Fibroblast of peridontal ligament (primary cell): ENCODE measurements at regions not wholly inside any gene's neighbourhood (a gene's known extent, or its start where the extent isn't known, plus 50 kb on each side); places are given as distances from the start of the nearest gene placed in this dataset.
"Not testable (repeated sequence)": the region's sequence is repeated elsewhere in the genome, so short reads cannot be mapped to it uniquely, and the experiment has no call there.

Source experiments
- DNase-seq: peaks from one replicate; pipeline ENCODE4 v3.0.0-alpha.2; 2010; ENCODE audit errors: extremely low read depth

DNA sequence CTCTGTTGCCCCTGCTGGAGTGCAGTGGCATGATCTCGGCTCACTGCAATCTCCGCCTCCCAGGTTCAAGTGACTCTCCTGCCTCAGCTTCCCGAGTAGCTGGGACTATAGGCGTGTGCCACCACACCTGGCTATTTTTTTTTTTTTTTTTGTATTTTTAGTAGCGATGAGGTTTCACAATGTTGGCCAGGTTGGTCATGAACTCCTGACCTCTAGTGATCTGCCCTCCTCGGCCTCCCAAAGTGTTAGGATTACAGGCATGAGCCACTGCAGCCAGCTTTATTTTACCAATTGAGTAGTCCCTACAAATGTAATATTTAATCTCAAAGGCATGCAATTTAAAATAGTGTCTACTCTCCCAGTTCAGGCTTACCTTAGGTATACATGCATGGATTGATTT, 1487.2 kb upstream of the WWC1 start:
- not testable (repeated sequence) for DNase-seq

DNA sequence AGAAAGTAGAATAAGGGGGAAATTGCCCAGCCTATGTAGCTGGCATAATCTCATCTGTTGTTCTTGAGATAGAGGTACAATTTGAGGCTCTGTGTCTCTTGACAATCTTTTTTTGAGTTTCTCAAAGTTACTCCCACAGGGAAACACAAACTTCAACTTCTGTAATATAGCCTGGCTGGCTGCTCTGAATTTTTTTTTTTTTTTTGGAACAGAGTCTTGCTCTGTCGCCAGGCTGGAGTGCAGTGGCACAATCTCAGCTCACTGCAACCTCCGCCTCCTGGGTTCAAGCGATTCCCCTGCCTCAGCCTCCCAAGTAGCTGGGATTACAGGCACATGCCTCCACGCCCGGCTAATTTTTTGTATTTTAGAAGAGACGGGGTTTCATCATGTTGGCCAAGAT, 1486.8 kb upstream of the WWC1 start:
- DNase-seq, result not testable (repeated sequence)

DNA sequence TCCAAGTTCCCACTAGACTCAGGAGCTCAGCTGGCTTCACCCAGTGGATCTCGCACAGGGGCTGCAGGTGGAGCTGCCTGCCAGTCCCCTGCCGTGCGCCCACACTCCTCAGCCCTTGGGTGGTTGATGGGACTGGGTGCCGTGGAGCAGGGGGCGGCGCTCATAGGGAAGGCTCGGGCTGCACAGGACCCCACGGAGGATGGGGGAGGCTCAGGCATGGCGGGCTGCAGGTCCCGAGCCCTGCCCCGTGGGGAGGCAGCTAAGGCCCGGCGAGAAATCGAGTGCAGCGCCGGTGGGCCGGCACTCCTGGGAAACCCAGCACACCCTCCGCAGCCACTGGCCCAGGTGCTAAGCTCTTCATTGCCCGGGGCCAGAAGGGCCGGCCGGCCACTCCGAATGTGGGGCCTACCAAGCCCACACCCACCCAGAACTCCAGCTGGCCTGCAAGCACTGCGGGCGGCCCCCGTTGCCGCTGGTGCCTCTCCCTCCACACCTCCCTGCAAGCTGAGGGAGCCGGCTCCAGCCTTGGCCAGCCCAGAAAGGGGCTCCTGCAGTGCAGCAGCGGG, 1481.3 kb upstream of the WWC1 start:
- DNase-seq, result not testable (repeated sequence)

DNA sequence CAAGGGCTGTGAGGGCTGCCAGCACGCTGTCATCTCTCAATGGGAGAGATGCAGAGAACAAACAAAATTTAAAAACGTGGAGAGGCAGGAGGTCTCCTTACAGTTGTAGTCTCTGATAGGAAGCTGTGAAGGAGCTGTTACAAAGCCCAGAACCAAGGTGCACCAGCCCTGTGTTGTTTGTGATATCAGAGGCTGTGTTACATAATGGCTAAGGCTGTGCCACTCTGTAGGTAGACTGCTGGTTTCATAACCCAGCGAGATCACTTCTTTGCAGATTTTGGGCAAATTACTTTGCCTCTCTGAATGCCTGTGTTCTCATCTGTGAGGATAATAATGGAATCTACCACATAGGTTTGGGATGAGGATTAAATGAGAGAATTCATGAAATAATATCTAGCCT, 1480.7 kb upstream of the WWC1 start:
- DNase-seq, result no peak

DNA sequence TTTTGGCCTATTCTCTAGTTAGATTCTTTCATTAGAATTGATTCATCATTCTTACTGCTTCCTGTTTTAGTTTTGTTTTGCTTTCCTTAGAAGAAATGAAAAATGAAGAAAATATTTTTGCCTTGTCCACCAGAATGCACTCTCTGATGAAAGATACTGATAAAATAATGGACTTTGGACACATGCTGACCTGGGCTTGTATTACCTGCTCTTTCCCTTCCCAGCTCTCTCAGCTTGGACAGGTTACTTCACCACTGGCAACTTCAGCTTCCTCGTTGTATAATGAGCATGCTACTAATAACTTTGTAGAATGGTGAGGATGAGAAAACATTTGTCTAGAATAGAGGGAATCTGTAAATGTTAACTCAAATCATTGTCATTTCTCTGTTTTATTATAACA, 1468.1 kb upstream of the WWC1 start:
- DNase-seq, result no peak

DNA sequence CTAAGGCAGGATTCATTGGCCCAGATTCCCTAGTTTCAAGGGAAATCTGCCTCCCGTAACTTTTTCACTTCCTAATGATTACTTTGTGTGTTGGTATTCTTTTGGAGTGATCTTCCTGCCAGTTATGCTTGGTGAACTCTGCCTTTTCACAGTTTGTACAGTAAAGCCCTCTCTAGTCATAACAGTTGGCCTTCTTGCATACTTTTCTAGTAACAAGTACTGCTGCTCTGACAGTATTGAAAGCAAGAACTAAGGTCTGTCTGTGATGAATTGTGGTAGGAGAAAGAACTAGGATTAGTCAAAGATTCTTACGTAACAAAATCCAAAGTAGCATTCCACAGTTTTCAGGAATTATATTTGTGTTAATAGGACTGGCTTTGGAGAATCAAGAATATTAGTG, 1457.2 kb upstream of the WWC1 start:
- DNase-seq, result no peak

DNA sequence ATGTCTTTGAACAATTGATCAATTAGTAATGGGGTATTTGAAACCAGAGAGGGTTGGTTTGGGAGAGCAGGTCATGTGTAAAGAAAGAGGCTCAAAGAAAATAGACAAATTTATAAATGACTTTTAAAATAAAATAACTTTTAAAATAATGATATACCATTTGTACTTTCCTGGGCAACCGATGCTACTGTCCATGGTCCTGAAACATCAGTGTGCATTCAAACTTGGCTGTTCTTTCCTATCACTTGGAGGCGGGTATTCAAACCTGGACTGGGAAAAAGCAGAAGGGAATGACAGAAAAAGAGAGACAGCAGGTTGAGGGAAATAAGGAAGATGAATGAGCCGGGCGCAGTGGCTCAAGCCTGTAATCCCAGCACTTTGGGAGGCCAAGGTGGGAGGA, 1446.4 kb upstream of the WWC1 start:
- peak; percentile 0 for DNase-seq

DNA sequence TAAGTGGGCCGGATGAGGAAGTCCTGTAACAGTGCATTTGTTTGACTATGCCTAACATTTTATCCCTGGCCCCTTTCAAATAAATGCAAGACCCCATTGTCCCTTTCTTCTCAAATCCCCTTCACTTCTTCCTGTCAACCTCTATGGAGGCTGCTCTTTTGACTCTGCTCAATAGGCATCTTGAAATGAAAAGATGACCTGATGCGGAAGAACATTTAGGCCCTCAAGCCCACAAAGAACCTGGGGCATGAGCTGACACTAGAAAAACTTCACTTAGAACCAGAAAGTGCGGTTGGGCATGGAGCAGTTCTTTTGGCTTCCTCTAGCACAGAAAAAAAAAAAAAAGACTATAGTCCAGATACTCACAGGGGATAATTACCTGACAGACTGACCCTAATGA, 1434.7 kb upstream of the WWC1 start:
- DNase-seq, result no peak

DNA sequence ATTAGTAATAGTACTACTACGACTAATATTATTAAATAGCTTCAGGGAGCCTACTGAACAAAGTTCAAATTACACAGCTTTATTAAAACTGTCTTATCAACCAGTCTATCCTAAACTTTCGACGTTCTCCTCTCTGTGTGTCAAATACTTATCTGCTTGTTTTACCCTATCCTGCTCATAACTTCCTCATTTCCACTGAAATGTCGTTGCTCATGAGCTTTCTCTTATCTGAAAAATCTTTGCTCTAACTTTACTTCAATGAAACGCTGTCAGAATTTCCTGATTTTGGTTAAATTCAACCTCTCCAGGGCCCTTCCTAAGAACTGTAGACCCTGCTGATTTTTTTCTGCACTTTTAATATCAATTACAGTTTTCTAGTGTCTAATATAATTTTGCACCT, 1431.0 kb upstream of the WWC1 start:
- no peak for DNase-seq

DNA sequence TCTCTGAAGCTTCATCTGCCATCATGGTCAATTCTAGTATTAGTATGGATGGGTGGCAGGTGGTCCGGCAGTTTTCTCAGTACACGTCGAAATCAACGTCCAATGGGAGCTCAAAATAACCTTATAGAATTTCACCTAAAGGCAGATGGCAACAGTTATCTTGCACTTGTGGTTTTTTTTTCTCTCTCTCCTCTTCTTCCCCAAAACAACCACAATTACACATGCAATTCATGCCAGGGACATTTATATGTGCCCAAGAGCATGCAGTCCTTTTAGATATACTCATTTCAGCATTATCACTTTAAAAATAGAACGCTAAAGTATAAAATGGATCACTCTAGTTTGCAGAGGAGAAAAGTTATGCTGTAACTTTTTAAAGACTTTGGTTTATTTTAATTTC, 1428.9 kb upstream of the WWC1 start:
- no peak for DNase-seq

DNA sequence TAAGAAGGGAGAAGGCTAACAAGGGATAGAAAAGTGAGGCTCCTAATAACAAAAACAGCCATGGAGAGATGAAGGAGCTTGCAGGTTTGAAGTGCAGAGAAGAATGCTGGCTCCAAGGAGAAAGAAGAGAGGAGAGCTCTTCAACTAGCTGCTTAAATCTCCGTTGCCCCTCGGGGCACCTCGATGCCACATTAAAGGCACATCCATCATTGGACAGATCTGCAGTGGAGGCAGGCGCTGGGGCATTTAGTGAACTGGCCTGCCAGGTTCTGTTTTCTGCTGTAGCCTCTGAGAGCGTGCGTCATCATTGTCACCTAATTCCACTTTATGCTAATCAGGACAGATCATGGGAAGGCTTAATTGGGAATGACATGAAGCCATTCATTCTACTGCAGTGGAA, 1426.2 kb upstream of the WWC1 start:
- no peak for DNase-seq

DNA sequence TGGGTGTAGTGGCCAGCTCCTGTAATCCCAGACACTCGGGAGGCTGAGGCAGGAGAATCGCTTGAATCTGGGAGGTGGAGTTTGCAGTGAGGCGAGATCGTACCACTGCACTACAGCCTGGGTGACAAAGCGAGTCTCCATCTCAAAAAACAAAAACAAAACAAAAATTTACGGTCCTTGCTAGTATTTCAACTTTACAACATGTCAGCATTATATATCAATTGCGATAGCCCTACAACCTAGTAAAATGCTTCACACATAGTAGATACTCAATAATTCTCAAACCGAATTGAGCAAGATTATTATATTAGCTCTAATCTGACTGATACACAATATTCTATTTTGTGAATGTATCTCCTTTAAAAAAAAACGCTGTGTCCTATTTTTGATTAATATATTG, 1411.0 kb upstream of the WWC1 start:
- DNase-seq, result no peak

DNA sequence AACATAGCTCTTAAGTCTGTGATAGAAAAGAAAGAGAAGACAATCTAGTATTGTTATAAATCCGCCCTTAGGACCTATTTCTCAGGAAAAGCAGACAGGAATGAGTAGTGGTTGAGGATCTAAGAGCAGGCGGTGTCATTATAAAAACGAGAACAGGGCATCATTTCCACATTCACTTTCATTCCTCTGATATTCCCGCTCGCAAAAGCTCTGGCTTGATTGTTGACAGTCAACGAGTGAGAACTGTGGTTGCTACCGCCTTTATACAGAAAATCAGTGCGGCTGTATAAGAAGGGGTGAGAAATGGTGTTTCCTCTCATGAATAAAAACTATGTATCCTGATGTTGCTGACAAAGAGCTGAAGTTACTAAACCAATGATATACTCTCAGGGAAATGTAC, 1409.6 kb upstream of the WWC1 start:
- no peak for DNase-seq

DNA sequence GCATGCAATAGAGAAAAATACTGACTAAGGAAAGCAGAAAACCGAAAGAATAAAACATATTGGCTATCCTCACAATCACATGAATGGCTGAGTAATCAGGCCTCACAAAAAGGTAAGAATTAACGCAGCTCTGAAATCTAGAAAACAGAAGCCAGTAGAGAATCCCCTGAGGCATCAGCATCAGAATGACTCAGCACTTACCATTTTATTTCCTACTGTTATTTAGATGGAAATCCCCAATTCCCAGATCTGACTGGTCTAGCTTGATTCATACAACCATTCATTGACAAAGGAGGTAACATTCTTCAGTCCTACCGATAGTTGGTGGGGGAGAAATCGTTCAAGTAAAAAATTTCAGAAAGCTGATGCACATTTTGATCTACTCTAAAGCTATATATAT, 1408.4 kb upstream of the WWC1 start:
- DNase-seq, result no peak

DNA sequence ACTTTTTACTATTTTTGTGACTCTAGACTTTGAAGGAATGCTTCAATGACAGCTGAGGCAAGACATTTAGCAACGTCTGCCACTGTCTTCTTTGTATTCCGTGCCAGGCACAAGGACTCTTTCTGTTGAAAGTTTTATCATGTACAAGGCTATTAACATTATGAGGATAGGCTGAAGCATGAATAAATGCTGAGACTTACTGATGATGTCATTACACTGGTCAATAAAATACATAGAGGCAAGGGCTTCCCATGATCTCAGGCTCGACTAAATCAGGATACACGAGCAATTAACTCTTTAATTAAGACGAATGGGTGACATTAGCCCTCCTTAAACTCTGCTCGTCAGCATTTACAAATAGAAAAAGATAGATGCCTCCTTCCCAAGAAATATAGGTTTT, 1393.3 kb upstream of the WWC1 start:
- DNase-seq, result no peak

DNA sequence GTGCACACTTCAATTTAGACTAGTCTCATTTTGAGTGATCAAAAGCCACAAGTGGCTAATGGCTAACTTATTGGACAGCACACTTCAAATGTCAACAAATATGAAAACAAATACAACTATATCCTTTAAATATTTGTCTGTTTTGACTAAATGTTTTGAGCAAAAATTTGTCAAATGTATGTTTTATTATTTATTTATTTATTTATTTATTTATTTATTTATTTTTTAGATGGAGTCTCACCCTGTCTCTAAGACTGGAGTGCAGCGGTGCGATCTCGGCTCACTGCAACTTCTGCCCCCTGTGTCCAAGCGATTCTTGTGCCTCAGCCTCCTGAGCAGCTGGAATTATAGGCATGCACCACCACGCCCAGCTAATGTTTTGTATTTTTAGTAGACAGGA, 1392.1 kb upstream of the WWC1 start:
- DNase-seq, result no peak

DNA sequence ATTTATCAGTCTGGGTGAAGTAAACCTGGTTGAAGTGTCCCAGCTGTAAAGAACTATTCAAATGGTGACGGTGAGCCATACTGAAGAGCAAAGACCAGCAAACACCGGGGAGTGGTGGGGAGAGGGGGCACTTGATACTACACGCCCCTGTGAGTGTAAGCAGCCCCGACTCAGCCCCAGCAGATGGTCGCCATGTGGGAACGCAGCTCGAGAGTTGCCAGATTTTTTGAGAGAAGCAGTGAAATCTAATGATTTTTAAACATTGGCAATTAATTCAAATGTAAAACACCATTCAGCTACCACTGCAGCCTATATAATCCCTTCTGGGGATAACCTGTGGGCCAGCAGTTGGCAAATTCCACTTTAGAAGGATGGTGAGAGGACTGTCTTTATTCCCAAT, 1386.9 kb upstream of the WWC1 start:
- DNase-seq, result no peak

DNA sequence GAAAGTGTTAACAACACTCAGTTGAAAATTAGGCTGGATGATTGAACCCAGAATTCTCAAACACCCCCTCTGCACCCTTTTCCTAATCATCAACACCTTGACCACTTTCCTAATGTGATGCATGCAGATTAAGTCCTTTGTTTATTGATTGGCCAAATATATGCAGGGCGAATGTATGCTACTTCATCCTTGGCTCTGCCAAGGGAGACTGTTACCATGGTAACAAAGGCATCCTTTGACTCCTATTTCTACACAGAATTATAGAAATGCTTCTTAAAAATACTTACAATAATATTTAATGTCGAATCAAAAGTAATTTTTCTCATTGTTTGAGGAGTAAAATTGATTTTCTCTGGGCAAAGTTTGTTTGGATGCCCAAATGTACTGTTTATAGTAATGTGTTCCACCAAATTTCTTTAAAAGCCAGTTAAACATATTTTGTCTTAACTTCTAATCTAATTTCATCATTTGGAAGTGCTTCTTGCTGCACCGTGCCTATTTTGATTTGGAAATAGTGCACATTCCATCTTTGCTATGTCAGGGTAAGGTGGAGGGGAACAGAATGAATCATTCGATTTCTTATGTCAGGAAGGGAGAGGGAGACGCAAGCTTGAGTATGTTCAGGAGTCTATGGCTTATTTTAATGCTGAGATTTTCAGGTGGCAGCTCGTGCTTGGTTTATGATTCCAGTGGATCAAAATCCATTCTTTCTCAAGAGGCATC, 1384.3 kb upstream of the WWC1 start:
- DNase-seq, result no peak

DNA sequence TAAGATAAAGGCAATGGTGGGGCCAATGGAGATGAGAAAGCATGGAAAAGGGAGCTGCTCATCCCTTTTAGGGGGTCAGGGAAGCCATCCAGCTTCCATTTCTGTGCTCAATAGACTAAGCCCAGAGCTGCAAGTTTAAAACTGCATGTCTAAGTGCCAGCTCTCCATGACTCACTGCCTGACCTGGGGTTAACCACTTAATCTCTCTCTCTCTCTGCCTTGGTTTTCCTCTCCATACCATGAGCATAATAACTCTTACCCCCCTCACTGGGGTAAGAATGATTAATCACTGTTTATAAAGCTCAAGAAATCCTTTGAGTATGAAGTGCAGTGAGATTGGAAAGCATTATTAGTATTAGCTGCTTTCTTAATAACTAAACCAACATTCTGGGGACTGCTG, 1382.4 kb upstream of the WWC1 start:
- no peak for DNase-seq

DNA sequence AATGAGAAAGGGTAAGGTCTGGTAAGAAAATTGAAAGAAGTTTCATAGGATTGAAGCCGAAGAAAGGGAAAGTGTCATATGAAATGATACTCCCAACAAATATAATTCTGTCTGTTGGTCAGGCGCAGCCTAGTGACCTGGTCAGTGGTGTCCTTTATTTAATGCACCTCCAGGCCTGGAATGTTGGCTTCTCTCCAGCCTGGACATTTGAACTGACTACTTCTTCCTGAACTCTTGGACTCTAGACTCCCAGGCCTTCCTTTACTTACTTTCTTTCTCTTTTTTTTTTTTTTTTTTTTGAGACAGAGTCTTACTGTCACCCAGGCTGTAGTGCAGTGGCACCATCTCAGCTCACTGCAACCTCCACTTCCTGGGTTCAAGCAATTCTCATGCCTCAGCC, 1381.5 kb upstream of the WWC1 start:
- DNase-seq, result no peak

DNA sequence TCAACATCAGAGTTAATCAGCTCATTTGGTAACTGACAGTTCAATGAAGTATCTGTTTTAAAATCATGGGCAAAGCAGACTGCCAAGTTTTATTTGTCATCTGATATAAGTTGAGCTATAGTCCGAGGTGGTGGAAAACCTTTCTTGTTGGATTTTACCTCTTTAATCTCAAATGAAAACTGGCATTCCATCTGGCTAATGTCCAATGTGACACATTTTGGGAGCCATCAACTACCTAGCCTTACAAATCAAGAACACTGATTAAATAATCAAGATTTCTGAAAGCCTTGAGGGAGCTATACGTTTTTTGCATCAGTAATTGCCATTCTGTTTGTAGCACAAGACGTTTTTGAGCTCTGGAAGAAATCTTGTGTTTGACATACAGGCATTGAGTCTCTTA, 1380.5 kb upstream of the WWC1 start:
- no peak for DNase-seq

DNA sequence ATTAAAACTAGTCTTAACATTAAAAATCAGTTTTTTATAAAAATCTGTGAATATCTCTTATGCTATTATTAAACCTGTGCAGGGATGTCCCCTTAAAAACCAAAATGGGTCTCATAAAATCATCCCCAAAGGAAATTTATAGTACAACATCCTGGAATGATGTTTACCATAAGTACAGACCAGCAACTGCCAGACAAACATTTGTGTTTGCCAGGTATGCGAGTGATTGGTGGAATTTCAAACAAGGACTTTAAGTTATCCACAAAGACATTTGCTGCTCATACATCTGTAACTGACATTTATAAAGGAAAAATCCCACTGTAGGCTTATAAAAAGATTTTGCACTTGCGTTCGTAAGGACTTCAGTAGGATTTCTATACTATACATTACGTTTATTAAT, 1375.4 kb upstream of the WWC1 start:
- no peak for DNase-seq

DNA sequence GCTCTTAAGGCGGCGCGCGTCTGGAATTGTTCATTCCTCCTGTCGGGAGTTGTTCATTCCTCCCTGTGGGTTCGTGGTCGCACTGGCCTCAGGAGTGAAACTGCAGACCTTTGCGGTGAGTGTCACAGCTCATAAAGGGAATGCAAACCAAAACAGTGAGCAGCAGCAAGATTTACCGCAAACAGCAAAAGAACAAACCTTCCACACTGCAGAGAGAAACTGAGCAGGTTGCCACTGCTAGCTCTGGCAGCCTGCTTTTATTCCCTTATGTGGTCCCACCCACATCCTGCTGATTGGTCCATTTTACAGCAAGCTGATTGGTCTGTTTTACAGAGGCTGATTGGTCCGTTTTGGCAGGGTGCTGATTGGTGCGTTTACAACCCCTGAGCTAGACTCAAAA, 1365.3 kb upstream of the WWC1 start:
- no peak for DNase-seq

DNA sequence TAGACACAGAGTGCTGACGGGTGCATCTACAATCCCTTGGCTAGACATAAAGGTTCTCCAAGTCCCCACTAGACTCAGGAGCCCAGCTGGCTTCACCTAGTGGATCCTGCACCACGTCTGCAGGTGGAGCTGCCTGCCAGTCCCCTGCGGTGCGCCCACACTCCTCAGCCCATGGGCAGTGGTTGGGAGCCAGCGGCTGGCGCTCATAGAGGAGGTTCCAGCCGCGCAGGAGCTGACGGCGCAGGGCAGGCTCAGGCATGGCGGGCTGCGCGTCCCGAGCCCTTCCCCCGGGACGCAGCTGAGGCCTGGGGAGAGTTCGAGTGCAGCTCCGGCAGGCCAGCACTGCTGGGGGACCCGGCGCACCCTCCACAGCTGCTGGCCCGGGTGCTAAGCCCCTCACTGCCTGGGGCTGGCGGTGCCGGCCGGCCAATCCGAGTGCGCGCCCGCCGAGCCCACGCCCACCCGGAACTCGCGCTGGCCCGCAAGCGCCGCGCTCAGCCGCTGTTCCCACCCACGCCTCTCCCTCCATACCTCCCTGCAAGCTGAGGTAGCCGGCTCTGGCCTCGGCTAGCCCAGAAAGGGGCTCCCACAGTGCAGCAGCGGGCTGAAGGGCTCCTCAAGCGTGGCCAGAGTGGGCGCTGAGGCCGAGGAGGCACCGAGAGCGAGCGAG, 1364.5 kb upstream of the WWC1 start:
- not testable (repeated sequence) for DNase-seq
